ENCODE measurements at regions not wholly inside any gene's neighbourhood (a gene's known extent, or its start where the extent isn't known, plus 50 kb on each side); places are given as distances from the start of the nearest gene placed in this dataset.

- TF ChIP-seq POLR2A (IDR thresholded peaks at IDR 0.05; ENCODE audit: low read depth, low read length) (no peak), POLR2AphosphoS5 (IDR thresholded peaks at IDR 0.05; ENCODE audit: low read depth, low read length) (no peak)
These were observed 560.5 kb downstream of the BCKDHB start for GRCh38 chr6:80667006-80667405.
